GM12878 (cell line): ENCODE measurements at regions not wholly inside any gene's neighbourhood (a gene's known extent, or its start where the extent isn't known, plus 50 kb on each side); places are given as distances from the start of the nearest gene placed in this dataset.

Source experiments
- CREB1 ChIP-seq: IDR thresholded peaks from 2 replicates; pipeline ENCODE4 v1.6.1; 2012; ENCODE audit warnings: low read depth, mild to moderate bottlenecking, inconsistent platforms
- KDM1A ChIP-seq: fragments of 200-600 bp; sonication (generic); IDR thresholded peaks from 2 replicates; pipeline ENCODE4 v1.6.1; 2016; ENCODE audit warnings: borderline replicate concordance
- MYC ChIP-seq: IDR thresholded peaks from 2 replicates; pipeline ENCODE4 v1.6.1; 2011; ENCODE audit warnings: mild to moderate bottlenecking, low read length, moderate library complexity, inconsistent platforms; ENCODE audit not compliant: insufficient read depth, insufficient replicate concordance, insufficient read length, severe bottlenecking
- POU2F2 ChIP-seq: IDR thresholded peaks from 3 replicates; pipeline ENCODE4 v1.6.1; 2011; ENCODE audit warnings: low read depth, mild to moderate bottlenecking, low read length, borderline replicate concordance
- RAD51 ChIP-seq: fragments of 450-650 bp; IDR thresholded peaks from 2 replicates; pipeline ENCODE4 v1.6.1; 2016; ENCODE audit warnings: moderate library complexity, mild to moderate bottlenecking, inconsistent platforms
- SMAD5 ChIP-seq: IDR thresholded peaks from 2 replicates; pipeline ENCODE4 v1.6.1; 2016; ENCODE audit warnings: antibody characterized with exemption, low read depth
- SMC3 ChIP-seq: IDR thresholded peaks from 2 replicates; pipeline ENCODE4 v1.6.1; 2011; ENCODE audit warnings: low read length, improper control_type of control experiment, borderline replicate concordance
- STAT1 ChIP-seq: fragments of 450-650 bp; conservative IDR thresholded peaks from 2 replicates; pipeline ENCODE4 v1.6.1; 2014; ENCODE audit warnings: antibody characterized with exemption, mild to moderate bottlenecking
- TCF12 ChIP-seq: IDR thresholded peaks from 2 replicates; pipeline ENCODE4 v1.6.1; 2011; ENCODE audit warnings: low read depth, mild to moderate bottlenecking, low read length
- ZBED1 ChIP-seq: IDR thresholded peaks from 2 replicates; pipeline ENCODE4 v1.6.1; 2016; ENCODE audit warnings: borderline replicate concordance
- TF ChIP-seq, protein P1 (sequence below): fragments of 150-350 bp; IDR thresholded peaks from 2 replicates; pipeline ENCODE4 v1.6.1; 2016; ENCODE audit warnings: low read depth, low read length
- TF ChIP-seq, protein P2 (sequence below): fragments of 450-650 bp; IDR thresholded peaks from 2 replicates; pipeline ENCODE4 v1.6.1; 2017; ENCODE audit warnings: low read depth, mild to moderate bottlenecking, moderate library complexity
- TF ChIP-seq, protein P3 (sequence below): IDR thresholded peaks from 2 replicates; pipeline ENCODE4 v1.6.1; 2011; ENCODE audit warnings: borderline replicate concordance, low read depth, mild to moderate bottlenecking, moderate library complexity, low read length; ENCODE audit not compliant: insufficient read depth, poor library complexity, severe bottlenecking
- TF ChIP-seq, protein P4 (sequence below): fragments of 450-650 bp; IDR thresholded peaks from 2 replicates; pipeline ENCODE4 v1.6.1; 2016; ENCODE audit warnings: mild to moderate bottlenecking, moderate library complexity, borderline replicate concordance
- TF ChIP-seq, protein P5 (sequence below): fragments of 150-350 bp; IDR thresholded peaks from 2 replicates; pipeline ENCODE4 v1.6.1; 2014; ENCODE audit warnings: mild to moderate bottlenecking, low read depth, low read length

DNA sequence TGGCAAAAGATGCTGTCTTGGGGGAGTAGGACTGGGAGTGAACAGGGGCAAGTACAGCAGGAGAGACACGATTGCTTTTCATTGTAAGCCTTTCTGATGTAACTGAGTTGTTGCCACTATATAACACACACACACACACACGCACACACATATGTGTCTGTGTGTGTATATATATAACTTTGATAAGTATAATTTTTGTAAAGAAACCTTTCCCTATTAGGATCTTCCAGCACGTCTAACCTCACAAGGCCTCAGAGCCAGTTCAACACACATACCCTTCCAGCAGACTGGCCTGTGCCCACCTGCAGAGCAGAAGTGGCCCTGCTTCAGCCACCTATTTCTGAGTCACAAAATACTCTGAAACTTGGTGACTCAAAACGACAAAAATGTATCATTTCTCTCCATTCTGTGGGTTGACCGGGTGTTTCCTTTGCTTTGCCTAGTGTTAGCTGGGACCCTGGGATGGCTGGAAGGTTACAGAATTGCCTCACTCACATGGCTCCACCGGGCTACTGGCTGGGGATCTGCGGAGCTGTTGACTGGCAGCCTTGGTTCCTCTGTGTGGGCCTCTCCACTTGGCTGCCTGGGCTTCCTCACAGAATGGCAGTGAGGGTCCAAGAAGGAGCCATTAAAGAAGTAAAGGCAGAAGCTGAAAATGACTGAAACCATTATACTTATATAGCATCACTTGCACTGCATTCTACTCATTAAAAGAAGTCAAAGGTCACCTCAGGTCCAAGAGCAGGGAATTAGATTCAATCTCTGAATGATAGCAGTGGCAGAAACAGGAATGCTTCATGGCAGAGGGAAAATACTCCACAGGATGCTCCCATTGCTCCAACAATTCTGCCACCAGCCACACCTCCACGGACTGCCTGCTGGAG lies 126.4 kb downstream of the BANF2 start (continued):
- TF ChIP-seq, protein P1, sequence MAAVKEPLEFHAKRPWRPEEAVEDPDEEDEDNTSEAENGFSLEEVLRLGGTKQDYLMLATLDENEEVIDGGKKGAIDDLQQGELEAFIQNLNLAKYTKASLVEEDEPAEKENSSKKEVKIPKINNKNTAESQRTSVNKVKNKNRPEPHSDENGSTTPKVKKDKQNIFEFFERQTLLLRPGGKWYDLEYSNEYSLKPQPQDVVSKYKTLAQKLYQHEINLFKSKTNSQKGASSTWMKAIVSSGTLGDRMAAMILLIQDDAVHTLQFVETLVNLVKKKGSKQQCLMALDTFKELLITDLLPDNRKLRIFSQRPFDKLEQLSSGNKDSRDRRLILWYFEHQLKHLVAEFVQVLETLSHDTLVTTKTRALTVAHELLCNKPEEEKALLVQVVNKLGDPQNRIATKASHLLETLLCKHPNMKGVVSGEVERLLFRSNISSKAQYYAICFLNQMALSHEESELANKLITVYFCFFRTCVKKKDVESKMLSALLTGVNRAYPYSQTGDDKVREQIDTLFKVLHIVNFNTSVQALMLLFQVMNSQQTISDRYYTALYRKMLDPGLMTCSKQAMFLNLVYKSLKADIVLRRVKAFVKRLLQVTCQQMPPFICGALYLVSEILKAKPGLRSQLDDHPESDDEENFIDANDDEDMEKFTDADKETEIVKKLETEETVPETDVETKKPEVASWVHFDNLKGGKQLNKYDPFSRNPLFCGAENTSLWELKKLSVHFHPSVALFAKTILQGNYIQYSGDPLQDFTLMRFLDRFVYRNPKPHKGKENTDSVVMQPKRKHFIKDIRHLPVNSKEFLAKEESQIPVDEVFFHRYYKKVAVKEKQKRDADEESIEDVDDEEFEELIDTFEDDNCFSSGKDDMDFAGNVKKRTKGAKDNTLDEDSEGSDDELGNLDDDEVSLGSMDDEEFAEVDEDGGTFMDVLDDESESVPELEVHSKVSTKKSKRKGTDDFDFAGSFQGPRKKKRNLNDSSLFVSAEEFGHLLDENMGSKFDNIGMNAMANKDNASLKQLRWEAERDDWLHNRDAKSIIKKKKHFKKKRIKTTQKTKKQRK, result no peak
- TF ChIP-seq, protein P2, sequence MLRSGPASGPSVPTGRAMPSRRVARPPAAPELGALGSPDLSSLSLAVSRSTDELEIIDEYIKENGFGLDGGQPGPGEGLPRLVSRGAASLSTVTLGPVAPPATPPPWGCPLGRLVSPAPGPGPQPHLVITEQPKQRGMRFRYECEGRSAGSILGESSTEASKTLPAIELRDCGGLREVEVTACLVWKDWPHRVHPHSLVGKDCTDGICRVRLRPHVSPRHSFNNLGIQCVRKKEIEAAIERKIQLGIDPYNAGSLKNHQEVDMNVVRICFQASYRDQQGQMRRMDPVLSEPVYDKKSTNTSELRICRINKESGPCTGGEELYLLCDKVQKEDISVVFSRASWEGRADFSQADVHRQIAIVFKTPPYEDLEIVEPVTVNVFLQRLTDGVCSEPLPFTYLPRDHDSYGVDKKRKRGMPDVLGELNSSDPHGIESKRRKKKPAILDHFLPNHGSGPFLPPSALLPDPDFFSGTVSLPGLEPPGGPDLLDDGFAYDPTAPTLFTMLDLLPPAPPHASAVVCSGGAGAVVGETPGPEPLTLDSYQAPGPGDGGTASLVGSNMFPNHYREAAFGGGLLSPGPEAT, result peak; percentile 70
- TF ChIP-seq TCF12 (peak; percentile 97), CREB1 (peak; percentile 72), POU2F2 (peak; percentile 88; the same call in 2 of the 3 replicates), MYC (no peak), KDM1A (no peak), STAT1 (no peak), RAD51 (no peak), SMAD5 (no peak), ZBED1 (peak; percentile 96), SMC3 (no peak; the same call in 1 of the 2 replicates)
- TF ChIP-seq, protein P3, sequence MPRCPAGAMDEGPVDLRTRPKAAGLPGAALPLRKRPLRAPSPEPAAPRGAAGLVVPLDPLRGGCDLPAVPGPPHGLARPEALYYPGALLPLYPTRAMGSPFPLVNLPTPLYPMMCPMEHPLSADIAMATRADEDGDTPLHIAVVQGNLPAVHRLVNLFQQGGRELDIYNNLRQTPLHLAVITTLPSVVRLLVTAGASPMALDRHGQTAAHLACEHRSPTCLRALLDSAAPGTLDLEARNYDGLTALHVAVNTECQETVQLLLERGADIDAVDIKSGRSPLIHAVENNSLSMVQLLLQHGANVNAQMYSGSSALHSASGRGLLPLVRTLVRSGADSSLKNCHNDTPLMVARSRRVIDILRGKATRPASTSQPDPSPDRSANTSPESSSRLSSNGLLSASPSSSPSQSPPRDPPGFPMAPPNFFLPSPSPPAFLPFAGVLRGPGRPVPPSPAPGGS, result peak; percentile 98
- TF ChIP-seq, protein P4, sequence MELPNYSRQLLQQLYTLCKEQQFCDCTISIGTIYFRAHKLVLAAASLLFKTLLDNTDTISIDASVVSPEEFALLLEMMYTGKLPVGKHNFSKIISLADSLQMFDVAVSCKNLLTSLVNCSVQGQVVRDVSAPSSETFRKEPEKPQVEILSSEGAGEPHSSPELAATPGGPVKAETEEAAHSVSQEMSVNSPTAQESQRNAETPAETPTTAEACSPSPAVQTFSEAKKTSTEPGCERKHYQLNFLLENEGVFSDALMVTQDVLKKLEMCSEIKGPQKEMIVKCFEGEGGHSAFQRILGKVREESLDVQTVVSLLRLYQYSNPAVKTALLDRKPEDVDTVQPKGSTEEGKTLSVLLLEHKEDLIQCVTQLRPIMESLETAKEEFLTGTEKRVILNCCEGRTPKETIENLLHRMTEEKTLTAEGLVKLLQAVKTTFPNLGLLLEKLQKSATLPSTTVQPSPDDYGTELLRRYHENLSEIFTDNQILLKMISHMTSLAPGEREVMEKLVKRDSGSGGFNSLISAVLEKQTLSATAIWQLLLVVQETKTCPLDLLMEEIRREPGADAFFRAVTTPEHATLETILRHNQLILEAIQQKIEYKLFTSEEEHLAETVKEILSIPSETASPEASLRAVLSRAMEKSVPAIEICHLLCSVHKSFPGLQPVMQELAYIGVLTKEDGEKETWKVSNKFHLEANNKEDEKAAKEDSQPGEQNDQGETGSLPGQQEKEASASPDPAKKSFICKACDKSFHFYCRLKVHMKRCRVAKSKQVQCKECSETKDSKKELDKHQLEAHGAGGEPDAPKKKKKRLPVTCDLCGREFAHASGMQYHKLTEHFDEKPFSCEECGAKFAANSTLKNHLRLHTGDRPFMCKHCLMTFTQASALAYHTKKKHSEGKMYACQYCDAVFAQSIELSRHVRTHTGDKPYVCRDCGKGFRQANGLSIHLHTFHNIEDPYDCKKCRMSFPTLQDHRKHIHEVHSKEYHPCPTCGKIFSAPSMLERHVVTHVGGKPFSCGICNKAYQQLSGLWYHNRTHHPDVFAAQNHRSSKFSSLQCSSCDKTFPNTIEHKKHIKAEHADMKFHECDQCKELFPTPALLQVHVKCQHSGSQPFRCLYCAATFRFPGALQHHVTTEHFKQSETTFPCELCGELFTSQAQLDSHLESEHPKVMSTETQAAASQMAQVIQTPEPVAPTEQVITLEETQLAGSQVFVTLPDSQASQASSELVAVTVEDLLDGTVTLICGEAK, result no peak
- TF ChIP-seq, protein P5, sequence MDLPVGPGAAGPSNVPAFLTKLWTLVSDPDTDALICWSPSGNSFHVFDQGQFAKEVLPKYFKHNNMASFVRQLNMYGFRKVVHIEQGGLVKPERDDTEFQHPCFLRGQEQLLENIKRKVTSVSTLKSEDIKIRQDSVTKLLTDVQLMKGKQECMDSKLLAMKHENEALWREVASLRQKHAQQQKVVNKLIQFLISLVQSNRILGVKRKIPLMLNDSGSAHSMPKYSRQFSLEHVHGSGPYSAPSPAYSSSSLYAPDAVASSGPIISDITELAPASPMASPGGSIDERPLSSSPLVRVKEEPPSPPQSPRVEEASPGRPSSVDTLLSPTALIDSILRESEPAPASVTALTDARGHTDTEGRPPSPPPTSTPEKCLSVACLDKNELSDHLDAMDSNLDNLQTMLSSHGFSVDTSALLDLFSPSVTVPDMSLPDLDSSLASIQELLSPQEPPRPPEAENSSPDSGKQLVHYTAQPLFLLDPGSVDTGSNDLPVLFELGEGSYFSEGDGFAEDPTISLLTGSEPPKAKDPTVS, result no peak
